ENCODE measurements at regions not wholly inside any gene's neighbourhood (a gene's known extent, or its start where the extent isn't known, plus 50 kb on each side); places are given as distances from the start of the nearest gene placed in this dataset.

DNA sequence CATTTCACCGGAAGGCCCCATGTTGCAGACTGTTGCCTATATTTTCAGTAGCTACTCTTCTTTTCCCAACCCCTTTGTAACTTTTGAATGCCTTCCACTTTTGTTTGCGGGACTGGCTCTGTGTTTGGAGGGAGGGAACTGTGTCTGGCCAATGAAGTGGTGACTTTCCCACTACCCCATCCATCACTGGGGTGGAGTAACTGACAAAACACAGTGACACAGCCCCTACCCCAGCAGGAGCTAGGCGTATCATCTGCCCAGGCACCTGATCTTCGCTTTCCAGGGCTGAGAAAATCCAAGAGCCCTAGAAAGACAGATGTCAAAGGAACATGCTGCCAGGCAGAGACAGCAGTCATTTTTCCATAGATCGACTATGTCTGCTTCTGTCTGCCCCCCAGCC, 710.6 kb upstream of the CELF2 start:
- no peak for DNase-seq

- DNase-seq: no peak
These were observed 710.1 kb upstream of the CELF2 start for GRCh38 chr10:10307551-10307950.

GRCh38 chr10:10310498-10310897, 707.2 kb upstream of the CELF2 start:
- no peak for DNase-seq

DNA sequence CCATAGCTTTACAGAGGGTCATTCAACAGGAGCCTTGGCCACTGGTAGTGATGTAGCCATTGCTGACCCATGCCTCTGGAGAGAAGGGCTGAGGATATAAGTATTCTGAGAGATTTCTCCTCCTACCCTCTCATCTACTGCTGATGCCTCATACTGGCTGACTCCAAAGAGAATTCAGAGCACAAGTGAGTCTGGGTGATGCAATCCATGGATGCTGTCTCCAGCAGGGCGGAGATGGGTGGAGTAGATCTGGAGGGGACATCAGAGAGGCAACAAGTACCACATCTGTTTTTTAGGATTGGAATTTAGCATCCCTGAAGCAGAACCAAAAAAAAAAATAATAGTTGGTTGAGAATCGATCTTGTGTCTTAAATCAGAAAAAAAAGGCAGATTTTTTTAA, 705.7 kb upstream of the CELF2 start:
- DNase-seq: no peak

- DNase-seq: no peak
These were observed 704.4 kb upstream of the CELF2 start for GRCh38 chr10:10313149-10313835.

- DNase-seq: no peak
These were observed 703.0 kb upstream of the CELF2 start for GRCh38 chr10:10314626-10315025.

GRCh38 chr10:10315989-10316388, 701.7 kb upstream of the CELF2 start:
- DNase-seq: no peak

DNA sequence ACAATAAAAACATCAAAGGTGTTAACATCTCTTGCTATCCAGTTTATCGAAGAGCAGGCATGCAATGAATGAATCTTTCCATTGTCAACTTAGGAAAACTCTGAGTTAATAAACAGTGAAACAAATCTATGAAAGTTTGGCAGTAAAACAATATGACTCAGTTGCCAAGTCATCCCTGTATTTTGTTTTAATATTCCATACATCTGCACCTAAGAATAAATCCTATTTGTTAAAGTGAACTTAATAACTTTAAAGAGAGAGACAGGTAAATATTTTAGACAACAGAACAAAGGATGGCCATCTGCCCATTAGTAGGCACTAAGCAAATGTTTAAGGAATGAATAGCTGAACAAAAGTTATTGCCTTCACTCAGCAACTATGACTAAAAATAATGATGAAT, 700.5 kb upstream of the CELF2 start:
- no peak for DNase-seq

GRCh38 chr10:10318856-10319255, 698.8 kb upstream of the CELF2 start:
- DNase-seq: no peak

- DNase-seq: no peak
These were observed 696.7 kb upstream of the CELF2 start for GRCh38 chr10:10320956-10321355.

- no peak for DNase-seq
These were observed 691.6 kb upstream of the CELF2 start for GRCh38 chr10:10326116-10326515.

DNA sequence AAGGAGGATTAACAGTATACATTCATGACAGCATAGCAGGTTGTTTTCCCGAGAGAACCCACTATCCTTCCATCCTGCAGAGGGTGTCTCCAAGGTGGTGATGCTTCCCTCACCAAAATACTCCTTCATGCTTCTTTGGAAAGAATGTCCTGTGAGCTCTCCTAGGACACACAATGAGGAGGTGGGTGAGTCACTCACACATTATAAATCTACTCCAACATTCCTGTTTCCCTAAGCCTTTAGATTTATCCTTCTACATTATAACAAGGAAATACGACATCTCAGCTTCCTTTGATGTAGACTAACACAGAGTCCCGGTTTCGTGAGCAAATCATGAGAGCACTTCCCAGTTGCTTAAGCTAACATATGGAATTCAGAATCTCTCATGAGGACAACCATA, 689.7 kb upstream of the CELF2 start:
- DNase-seq: no peak

GRCh38 chr10:10330418-10330817, 687.3 kb upstream of the CELF2 start:
- no peak for DNase-seq

GRCh38 chr10:10332786-10333185, 684.9 kb upstream of the CELF2 start:
- no peak for DNase-seq

DNA sequence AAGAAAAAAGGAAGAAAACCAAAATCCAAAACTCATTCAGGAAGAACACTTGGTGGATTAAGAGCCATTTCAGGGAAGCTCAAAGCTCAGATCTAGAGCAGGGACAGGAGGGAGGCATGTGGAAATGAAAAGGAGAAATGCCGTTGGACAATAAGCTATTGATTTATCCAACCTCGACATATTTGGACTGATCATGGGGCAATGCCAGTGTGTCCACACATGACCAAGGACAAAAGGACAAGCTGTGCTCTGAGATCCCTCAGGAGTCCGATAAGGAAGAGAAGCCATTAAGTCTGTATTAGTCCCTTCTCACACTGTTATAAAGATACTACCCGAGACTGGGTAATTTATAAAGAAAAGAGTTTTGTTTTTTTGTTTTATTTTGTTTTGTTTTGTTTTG, 684.0 kb upstream of the CELF2 start:
- DNase-seq: no peak

GRCh38 chr10:10338339-10338738, 679.3 kb upstream of the CELF2 start:
- DNase-seq: no peak

DNA sequence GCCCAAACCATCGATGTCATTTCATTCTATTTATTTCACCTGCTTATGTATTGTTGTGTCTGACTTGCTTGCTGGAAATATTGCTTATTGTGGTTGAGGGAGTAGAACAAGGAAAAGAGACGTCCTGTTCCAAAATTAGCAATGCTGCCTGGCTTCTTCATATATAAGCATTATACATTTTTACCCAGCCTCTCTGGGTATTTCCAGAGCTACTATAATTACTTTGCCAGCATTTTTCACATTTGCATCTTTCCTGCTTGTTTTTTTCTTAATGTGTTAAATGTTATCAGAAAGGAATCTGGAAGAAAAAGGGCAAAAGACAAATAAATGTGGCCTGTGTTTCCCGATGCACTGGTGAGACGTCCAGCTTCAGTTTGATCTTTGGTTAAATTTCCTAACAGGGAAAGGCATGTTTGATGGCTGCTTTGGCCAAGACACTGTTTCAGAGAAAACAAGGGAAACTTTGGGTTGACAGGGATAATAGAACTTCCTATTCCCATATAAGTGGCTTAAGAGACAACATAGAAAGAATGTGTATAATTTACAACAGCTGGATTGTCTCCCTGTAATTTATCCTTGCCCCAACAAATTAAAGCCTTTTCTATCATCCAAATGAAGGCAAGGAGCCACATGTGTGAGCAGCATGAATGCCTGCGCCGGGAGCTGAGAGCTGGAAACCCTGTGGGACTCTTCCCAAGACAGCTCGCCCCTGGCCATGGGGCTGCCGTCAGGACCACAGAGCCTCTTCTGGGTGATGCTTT, 671.1 kb upstream of the CELF2 start:
- DNase-seq: no peak

GRCh38 chr10:10350050-10350449, 667.6 kb upstream of the CELF2 start:
- no peak for DNase-seq

GRCh38 chr10:10351451-10351850, 666.2 kb upstream of the CELF2 start:
- no peak for DNase-seq

DNA sequence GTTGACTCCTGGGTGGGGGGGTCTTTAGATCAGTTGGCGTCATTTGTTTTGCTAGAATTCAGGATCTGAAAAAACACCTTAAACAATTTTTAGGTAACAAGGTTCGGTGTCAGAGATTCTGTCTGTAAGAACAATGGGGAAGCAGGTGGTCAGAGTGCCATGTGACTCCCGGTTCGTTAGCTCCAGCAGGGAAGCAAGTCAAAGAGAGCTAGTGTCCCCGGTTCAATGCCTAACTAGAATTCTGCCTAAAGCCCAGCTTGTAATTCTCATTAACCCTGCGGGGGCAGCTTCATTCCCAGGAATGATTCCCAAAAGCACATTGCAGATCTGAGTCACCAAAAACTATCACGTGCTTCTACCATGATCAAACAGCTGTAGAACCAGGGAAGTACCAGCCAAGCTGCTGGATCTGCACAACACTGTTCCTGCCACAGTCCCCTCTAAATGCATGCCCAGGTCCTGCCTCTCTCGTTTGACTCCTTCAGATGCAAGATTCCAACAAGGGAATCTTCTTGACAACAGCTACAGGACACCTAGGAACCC, 664.3 kb upstream of the CELF2 start:
- no peak for DNase-seq

GRCh38 chr10:10359263-10359662, 658.4 kb upstream of the CELF2 start:
- no peak for DNase-seq

DNA sequence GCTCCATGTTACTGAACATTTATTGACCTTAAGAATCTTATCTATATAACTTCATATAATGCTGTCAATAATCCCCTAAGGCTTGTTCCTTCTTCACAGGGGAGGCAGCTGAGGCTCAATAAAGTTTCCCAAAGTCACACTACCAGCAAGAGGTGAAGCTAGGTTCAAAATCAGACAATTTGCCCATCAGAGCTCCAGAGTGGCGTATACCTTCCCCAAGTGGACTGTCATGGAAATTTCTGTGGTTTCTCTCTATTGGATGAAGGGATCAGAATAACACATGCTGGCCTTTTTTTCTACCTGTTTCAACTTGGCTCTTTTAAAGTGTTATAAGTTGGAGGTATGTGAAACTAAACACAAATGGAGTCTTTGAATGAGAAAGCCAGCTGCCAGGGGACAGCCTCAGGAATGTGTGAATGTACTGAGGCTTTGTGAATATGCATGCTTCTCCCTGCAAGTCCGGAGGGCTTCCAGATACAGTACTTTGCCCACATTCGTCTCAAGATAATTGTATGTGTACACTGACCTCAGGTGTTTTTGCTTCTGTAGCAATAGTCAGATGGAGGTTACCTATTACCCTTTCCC, 656.3 kb upstream of the CELF2 start:
- no peak for DNase-seq

DNA sequence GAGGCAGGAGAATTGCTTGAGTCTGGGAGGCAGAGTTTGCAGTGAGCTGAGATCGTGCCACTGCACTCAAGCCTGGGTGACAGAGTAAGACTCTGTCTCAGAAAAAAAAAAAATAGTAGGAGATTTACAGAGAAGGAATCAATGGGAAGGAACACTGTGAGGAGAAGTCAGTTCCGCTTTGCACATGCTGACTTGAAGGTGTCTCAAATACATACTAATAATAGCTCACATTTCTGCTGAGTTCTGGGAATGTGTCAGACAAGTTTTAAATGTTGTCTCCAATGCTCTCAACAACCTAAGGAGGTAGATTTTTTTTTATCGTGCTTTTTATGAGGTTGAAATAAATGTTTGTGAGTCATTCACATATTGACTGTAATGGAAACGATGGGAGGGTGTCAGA, 654.9 kb upstream of the CELF2 start:
- DNase-seq: no peak

DNA sequence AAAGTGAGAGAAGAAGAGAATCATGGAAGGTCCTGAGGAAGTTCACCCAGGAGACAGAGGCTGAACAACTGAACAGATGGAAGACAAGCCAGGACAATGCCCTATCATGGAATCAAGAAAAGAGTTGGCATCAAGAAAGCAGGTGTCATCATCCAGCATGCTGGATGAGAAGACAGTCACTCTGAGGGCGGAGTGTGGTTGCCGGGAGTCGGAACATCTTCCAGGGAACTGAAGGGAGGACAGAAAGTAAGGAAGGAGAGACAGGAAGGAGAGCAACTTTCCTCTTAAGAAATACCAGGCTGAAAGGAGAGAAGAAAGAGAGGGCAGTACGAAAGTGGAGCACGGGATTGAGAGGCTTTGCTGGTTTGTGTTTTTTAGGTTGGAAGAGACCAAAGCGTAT, 654.5 kb upstream of the CELF2 start:
- no peak for DNase-seq

All from CD4-positive, alpha-beta T cell treated with Interferon alpha-2 for 1 hour (primary cell).